PC-3 (cell line): ENCODE measurements at regions not wholly inside any gene's neighbourhood (a gene's known extent, or its start where the extent isn't known, plus 50 kb on each side); places are given as distances from the start of the nearest gene placed in this dataset.

Experiments used
- EZH2 ChIP-seq: fragments of 300-600 bp; sonication (generic); IDR thresholded peaks from one replicate; pipeline ENCODE4 v1.6.1; 2017; ENCODE audit warnings: antibody characterized with exemption, mild to moderate bottlenecking, low read length; ENCODE audit not compliant: unreplicated experiment
- TF ChIP-seq, protein P1 (sequence below): fragments of 300-600 bp; sonication (generic); conservative IDR thresholded peaks from 2 replicates; pipeline ENCODE4 v1.5.1; 2017; ENCODE audit warnings: antibody characterized with exemption, low read depth, mild to moderate bottlenecking, low read length

DNA sequence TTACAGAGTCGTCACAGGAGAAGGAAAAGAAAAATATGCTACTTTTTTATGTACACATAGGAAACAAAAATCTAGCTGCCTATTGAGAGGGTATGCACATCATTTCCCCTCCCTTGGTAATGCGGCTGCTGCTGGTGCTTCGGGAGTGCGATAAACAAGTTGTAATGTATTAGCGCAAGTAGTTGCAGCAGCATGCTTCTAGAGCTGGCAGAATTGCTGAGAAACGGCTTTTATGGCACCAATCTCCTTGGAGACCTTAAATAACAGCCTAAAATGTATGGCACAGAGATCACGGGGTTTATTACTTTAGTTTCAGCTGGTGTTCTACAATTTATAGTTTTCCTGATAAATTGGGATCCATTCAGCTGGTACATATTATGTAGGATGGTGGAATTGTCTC lies 447.6 kb upstream of the TMPO start:
- TF ChIP-seq, protein P1, sequence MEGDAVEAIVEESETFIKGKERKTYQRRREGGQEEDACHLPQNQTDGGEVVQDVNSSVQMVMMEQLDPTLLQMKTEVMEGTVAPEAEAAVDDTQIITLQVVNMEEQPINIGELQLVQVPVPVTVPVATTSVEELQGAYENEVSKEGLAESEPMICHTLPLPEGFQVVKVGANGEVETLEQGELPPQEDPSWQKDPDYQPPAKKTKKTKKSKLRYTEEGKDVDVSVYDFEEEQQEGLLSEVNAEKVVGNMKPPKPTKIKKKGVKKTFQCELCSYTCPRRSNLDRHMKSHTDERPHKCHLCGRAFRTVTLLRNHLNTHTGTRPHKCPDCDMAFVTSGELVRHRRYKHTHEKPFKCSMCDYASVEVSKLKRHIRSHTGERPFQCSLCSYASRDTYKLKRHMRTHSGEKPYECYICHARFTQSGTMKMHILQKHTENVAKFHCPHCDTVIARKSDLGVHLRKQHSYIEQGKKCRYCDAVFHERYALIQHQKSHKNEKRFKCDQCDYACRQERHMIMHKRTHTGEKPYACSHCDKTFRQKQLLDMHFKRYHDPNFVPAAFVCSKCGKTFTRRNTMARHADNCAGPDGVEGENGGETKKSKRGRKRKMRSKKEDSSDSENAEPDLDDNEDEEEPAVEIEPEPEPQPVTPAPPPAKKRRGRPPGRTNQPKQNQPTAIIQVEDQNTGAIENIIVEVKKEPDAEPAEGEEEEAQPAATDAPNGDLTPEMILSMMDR: no peak
- TF ChIP-seq EZH2: no peak
